GM12878 (cell line): ENCODE measurements at regions not wholly inside any gene's neighbourhood (a gene's known extent, or its start where the extent isn't known, plus 50 kb on each side); places are given as distances from the start of the nearest gene placed in this dataset.

Source experiments
- CBFB ChIP-seq: IDR thresholded peaks from 2 replicates; pipeline ENCODE4 v1.6.1; 2016; ENCODE audit warnings: antibody characterized with exemption, low read depth
- CBX5 ChIP-seq: sonication (generic); IDR thresholded peaks from 2 replicates; pipeline ENCODE4 v1.6.1; 2016; ENCODE audit warnings: low read depth, moderate library complexity, mild to moderate bottlenecking, inconsistent platforms
- CTCF ChIP-seq, 3 experiments: IDR thresholded peaks in 2 of 3; conservative IDR thresholded peaks in 1 of 3; 2 replicates each; pipeline ENCODE4 v1.5.1; 2011; ENCODE audit warnings: low read depth in 3 of 3, low read length in 3 of 3, mild to moderate bottlenecking in 3 of 3, control low read depth in 2 of 3, moderate library complexity in 2 of 3, inconsistent platforms in 1 of 3, mixed read lengths in 1 of 3; ENCODE audit not compliant: control insufficient read depth in 2 of 3, insufficient read depth in 1 of 3; ENCODE audit errors: extremely low read depth in 1 of 3
- E2F8 ChIP-seq: fragments of 450-650 bp; IDR thresholded peaks from 2 replicates; pipeline ENCODE4 v1.6.1; 2018; ENCODE audit warnings: mild to moderate bottlenecking, low read depth, moderate library complexity; ENCODE audit not compliant: partially characterized antibody
- POLR2A ChIP-seq: IDR thresholded peaks from 2 replicates; pipeline ENCODE4 v1.6.1; 2011; ENCODE audit warnings: low read depth, mild to moderate bottlenecking, low read length
- RAD21 ChIP-seq: IDR thresholded peaks from 2 replicates; pipeline ENCODE4 v1.6.1; 2011; ENCODE audit warnings: mild to moderate bottlenecking, low read depth, low read length, moderate library complexity; ENCODE audit not compliant: insufficient read depth
- RFX5 ChIP-seq: IDR thresholded peaks from 2 replicates; pipeline ENCODE4 v1.6.1; 2011; ENCODE audit warnings: low read depth, low read length, improper control_type of control experiment
- SIN3A ChIP-seq: IDR thresholded peaks from 2 replicates; pipeline ENCODE4 v1.6.1; 2012; ENCODE audit warnings: low read depth, low read length, improper control_type of control experiment
- ZBTB11 ChIP-seq: fragments of 450-650 bp; formaldehyde crosslinking; IDR thresholded peaks from 2 replicates; pipeline ENCODE4 v1.5.0; 2022; ENCODE audit warnings: mild to moderate bottlenecking, missing genetic modification characterization
- ZNF687 ChIP-seq: fragments of 450-650 bp; IDR thresholded peaks from 2 replicates; pipeline ENCODE4 v1.6.1; 2017; ENCODE audit warnings: mild to moderate bottlenecking, moderate library complexity

GRCh38 chr3:6182909-6183308 is 678.0 kb upstream of the GRM7 start:
- no peak for TF ChIP-seq CTCF (IDR thresholded peaks at IDR 0.05 in 2 of 3, conservative IDR thresholded peaks at IDR 0.05 in 1 of 3; ENCODE audit: control insufficient read depth in 2 of 3, extremely low read depth in 1 of 3, insufficient read depth in 1 of 3, low read depth in 3 of 3, low read length in 3 of 3)
- TF ChIP-seq SIN3A: no peak
- TF ChIP-seq ZNF687: no peak
- no peak for TF ChIP-seq ZBTB11 (CRISPR knock-in tag)
- TF ChIP-seq E2F8: no peak
- no peak for TF ChIP-seq RAD21
- no peak for TF ChIP-seq POLR2A
- TF ChIP-seq RFX5: no peak
- TF ChIP-seq CBX5: no peak
- no peak for TF ChIP-seq CBFB
